Stimulated activated naive CD8-positive, alpha-beta T cell treated with anti-CD3 and anti-CD28 coated beads, Interleukin-15, amount 100 ng/mL, for 72 hours (primary cell): ENCODE measurements at regions not wholly inside any gene's neighbourhood (a gene's known extent, or its start where the extent isn't known, plus 50 kb on each side); places are given as distances from the start of the nearest gene placed in this dataset.

Source experiments
- ATAC-seq: fragments of 150-1000 bp; cut with Tn5 transposase; 2 replicates; pipeline ENCODE4 v1.10.0; 2021; ENCODE audit warnings: mild to moderate bottlenecking, moderate library complexity
- DNase-seq, 2 donors: peaks; one replicate each; pipeline ENCODE4 v3.0.0; 2021 to 2022
- H3K27ac Mint-ChIP-seq, 2 donors: one replicate each; pipeline ENCODE4 v1.8.0; 2022; ENCODE audit warnings: mild to moderate bottlenecking in 2 of 2, mixed read lengths in 2 of 2, moderate library complexity in 2 of 2
- H3K27me3 Mint-ChIP-seq: one replicate; pipeline ENCODE4 v1.8.0; 2022; ENCODE audit warnings: mixed read lengths
- H3K4me1 Mint-ChIP-seq: one replicate; pipeline ENCODE4 v1.8.0; 2022; ENCODE audit warnings: mild to moderate bottlenecking, mixed read lengths
- H3K4me3 Mint-ChIP-seq, 2 donors: one replicate each; pipeline ENCODE4 v1.8.0; 2022; ENCODE audit warnings: mild to moderate bottlenecking in 2 of 2, mixed read lengths in 2 of 2, moderate library complexity in 1 of 2
- H3K9me3 Mint-ChIP-seq, 2 donors: one replicate each; pipeline ENCODE4 v1.8.0; 2022; ENCODE audit warnings: mixed read lengths in 2 of 2

DNA sequence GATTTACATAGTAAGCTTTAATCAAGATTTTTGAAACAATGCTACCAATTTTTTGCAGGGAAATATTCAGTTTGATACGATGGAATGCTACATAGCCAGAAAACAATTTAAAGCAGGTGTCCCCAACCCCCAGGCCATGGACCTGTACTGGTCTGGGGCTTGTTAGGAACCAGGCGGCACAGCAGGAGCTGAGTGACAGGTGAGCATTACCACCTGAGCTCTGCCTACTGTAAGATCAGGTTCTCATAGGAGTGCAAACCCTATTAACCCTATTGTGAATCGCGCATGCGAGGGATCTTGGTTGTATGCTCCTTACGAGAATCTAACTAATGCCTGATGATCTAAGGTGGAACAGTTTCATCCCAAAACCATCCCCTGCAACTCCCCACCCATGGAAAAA, 322.6 kb upstream of the NECTIN3 start:
- Mint-ChIP-seq H3K9me3 (no peaks in the 10 kb centered on the region), H3K27me3 (no peaks in the 10 kb centered on the region), H3K4me3 (no peak overlapping the region), H3K27ac (no peak overlapping the region), H3K4me1 (no peaks in the 10 kb centered on the region)
- no peak for ATAC-seq
- no peak for DNase-seq

DNA sequence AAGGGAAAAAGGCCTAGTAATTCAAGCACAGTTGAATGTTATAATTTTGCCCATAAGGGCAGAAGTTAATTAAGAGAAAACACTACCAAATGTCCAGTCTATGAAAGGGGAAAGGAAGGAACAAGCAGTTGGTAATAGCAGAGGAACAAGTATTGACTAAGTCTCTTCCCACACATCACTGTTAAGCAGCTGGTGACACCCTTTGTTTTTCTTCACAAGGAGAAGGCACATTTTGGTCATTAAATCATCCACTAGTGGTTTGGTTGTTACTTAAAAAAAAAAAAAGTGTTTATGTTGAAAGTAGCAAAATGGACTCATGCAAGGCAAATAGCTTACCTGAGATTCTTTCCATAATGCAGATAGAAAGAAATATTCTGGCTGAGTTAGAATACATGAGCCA, 321.4 kb upstream of the NECTIN3 start:
- DNase-seq (no peak), ATAC-seq (no peak)

DNA sequence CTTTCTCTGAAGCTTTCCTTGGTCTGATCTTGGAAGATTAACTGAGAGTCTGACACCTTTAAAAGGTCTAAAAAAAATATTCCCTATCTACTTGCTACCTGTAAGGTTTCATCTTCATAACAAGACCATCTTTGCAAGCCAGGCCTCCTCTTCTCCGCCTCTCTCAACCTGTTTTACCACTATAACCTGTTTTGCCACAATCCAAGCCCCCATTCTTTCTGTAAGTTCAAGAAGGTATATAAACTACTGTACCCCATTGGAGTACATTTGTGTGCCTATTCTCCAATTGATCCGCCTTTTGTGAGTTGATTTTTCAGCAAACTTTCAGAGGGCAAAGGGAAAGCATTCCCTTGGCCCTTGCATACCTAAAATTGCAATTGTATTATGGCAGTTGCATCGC, 319.3 kb upstream of the NECTIN3 start:
- ATAC-seq (no peak), DNase-seq (no peak)
- H3K27ac Mint-ChIP-seq, result no peak overlapping the region
- no peaks in the 10 kb centered on the region for H3K4me1 Mint-ChIP-seq
- H3K4me3 Mint-ChIP-seq, result no peak overlapping the region
- no peaks in the 10 kb centered on the region for H3K9me3 Mint-ChIP-seq
- H3K27me3 Mint-ChIP-seq, result no peaks in the 10 kb centered on the region

More for the DNA sequence above, 321.4 kb upstream of the NECTIN3 start:
- Mint-ChIP-seq H3K9me3 (no peaks in the 10 kb centered on the region), H3K27me3 (no peaks in the 10 kb centered on the region), H3K4me3 (no peak overlapping the region), H3K4me1 (no peaks in the 10 kb centered on the region), H3K27ac (no peak overlapping the region)

DNA sequence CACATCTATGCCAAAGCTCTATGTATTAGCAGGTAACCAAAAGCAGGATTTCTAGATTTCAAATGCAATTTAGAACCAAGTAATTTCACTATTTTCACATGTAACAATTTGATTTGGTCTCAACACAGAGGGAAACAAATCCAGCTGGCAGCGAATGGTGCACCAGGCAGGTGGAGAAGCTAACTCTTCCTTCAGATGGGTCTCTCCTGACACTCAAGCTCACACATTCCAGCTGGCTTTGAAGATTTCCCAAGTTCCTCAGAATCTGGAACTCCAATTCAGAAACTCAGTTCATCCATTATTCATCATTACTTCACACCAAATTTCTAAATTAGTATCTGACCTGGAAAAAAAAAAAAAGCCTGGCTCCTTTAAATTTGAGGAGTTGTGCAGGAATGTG, 318.1 kb upstream of the NECTIN3 start:
- no peaks in the 10 kb centered on the region for H3K9me3 Mint-ChIP-seq
- DNase-seq (no peak), ATAC-seq (no peak)
- no peaks in the 10 kb centered on the region for H3K27me3 Mint-ChIP-seq
- H3K4me3 Mint-ChIP-seq, result no peak overlapping the region
- no peak overlapping the region for H3K27ac Mint-ChIP-seq
- no peaks in the 10 kb centered on the region for H3K4me1 Mint-ChIP-seq

DNA sequence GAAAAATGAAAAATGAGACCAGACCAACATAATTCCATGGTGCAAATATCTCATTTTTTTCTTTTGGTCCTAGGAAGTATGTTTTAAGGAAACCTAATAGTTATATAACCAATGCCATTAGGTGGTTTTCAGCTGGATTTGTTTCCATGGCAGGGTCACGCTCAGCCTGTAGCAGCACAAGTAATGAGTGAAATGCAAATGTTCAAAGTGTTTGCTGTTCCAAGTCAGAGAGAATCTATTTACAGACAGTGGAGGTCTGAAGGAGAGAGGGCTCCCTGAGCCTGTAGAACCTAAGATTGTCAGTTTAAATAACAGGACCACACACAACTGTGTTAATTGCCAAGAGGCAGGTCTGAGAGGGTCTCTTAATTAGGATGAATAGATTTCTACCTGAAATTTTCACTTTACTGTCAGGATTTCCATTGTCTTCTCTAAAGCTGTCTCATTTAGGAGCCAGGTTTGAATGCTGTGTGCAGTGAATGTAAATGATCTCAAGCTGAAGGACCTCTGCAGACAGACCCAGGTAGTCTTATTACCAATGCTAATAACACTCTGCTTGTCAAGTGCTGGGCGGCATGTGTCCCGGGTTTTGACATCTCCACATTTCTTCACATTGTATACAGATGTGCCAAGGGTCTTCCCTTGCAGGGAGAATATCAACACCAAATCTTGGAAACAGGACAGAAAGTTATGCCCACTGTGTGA, 317.3 kb upstream of the NECTIN3 start:
- no peak for DNase-seq
- ATAC-seq, result no peak
- H3K27me3 Mint-ChIP-seq, result no peaks in the 10 kb centered on the region
- no peak overlapping the region for H3K4me3 Mint-ChIP-seq
- no peak overlapping the region for H3K27ac Mint-ChIP-seq
- H3K9me3 Mint-ChIP-seq, result no peaks in the 10 kb centered on the region
- H3K4me1 Mint-ChIP-seq, result no peaks in the 10 kb centered on the region

DNA sequence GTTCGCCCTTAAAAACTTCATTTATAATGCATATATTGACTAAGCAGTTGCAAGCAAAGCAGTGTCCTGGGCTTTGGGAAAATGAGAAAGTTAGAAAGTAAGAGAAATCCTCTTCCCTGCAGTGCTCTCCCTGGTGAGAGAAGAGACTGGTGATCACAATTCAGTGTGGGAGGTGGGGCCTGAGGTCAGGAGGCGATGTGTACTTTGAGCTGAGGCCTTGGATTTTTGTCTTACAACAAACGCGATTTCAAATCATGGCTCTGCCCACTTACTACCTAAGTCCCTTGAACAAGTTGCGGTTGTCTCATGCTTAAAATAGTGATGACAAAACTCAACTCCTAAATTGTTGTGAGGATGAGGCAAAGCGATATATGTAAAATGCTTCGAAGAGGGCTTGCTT, 316.3 kb upstream of the NECTIN3 start:
- no peak overlapping the region for H3K4me3 Mint-ChIP-seq
- no peak overlapping the region for H3K27ac Mint-ChIP-seq
- H3K27me3 Mint-ChIP-seq, result no peaks in the 10 kb centered on the region
- no peaks in the 10 kb centered on the region for H3K4me1 Mint-ChIP-seq
- ATAC-seq (no peak), DNase-seq (no peak)
- H3K9me3 Mint-ChIP-seq, result no peaks in the 10 kb centered on the region

DNA sequence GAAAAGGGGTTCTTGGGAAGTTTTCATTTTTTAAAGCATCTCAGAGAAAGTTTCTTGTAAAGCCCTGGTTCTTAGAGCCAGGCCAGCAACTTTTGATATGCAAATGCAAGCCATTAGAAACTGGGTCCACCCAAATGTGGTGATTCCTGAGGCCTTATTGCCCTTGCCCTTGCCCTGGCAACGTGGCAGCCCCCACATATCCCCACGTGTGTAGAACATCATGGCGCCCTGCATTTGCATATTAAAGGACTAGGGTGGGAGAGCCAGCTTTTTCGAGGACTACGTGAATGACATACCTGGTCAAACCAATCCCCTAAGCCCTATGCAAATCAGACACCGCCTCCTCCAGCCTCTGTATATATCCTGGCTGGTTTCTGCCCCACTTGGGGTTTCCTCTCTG, 314.9 kb upstream of the NECTIN3 start:
- H3K4me1 Mint-ChIP-seq, result no peaks in the 10 kb centered on the region
- H3K9me3 Mint-ChIP-seq, result no peaks in the 10 kb centered on the region
- no peak overlapping the region for H3K27ac Mint-ChIP-seq
- H3K4me3 Mint-ChIP-seq, result no peak overlapping the region
- ATAC-seq (no peak), DNase-seq (no peak)
- H3K27me3 Mint-ChIP-seq, result no peaks in the 10 kb centered on the region

DNA sequence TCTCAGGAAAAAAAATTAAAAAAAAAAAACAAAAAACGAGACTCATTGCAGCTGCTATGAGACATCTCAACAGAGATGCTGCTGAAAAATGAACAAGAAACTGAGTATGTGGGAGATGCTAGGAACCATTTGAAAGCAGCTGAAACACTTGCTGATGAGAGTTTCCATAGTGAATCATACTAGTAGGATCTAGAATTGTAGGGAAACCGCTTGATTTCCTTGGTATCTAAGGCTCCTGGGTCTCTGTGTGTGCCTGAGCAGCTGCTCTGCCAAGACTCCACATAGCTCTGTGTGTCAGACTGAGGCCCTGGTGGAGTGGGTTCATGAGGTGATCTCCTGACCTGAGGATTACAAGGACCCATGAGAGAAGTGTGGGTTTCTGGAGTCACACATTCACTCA, 313.4 kb upstream of the NECTIN3 start:
- Mint-ChIP-seq H3K4me3 (no peak overlapping the region), H3K9me3 (no peaks in the 10 kb centered on the region), H3K27ac (no peak overlapping the region), H3K27me3 (no peaks in the 10 kb centered on the region), H3K4me1 (no peaks in the 10 kb centered on the region)
- ATAC-seq (no peak), DNase-seq (no peak)

DNA sequence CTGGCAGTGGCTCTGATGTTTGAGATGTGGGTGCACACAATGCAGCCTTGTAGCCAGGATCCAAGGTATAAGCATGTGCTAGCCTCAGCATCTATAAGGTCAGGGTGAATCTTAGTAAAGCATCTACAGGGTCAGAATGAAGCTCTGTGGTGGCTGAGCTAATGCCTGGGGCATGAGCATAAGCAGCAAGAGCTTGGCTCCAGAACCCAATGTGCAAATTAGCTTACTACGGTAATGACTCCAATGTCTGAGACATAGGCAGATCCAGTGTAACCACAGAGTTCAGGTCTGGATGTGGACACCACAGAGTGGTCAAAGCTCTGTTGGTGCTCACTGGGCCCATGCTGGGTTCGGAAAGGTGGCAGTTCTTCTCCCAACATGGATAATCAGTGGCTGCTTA, 304.5 kb upstream of the NECTIN3 start:
- Mint-ChIP-seq H3K27me3 (no peaks in the 10 kb centered on the region), H3K27ac (no peak overlapping the region), H3K9me3 (no peaks in the 10 kb centered on the region), H3K4me3 (no peak overlapping the region), H3K4me1 (no peaks in the 10 kb centered on the region)
- ATAC-seq, result no peak
- no peak for DNase-seq

DNA sequence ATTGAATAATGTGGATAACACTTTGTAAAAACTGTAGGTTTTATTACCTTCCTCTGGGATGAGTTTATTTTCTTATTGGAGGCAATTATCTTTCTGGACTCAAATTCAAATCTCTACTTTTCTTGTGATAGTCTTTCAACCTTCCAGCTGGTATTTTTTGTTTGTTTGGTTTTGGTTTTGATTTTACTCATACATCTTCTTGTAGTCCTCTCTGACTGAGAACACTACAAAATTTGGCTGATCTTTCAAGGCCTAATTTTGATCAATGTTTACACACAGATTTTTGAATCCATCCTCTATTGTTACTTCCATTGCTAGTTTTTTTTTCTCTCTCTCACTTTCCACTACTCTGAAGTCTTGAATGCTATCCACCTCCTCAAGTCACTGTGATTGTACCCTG, 303.8 kb upstream of the NECTIN3 start:
- Mint-ChIP-seq H3K4me3 (no peak overlapping the region), H3K27me3 (no peaks in the 10 kb centered on the region), H3K9me3 (no peaks in the 10 kb centered on the region), H3K4me1 (no peaks in the 10 kb centered on the region), H3K27ac (no peak overlapping the region)
- ATAC-seq (no peak), DNase-seq (no peak)

DNA sequence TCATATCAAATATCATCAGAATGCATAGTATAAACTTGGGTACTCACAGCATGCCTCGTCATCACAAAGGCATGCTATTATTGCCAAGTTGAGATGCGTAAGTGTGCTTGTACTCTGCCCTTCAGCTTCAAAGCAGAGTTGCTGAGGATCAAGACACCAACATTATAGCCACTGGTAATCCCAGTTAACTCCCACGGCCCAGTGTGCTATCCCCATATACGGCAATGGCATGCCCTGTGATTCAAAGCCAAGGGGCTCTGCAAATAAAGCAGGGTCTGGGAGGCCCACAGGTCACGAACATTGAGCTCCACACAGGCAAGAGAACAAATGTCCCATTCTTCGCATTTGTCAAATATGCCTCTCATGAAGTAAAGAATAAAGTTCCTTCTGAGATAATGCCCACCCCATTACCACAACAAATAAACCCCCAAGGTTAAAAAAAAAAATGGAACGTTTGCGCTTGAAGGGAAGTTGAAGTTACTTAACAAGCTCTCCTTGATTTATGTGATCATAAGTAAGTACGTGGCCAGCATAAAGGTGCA, 298.1 kb upstream of the NECTIN3 start:
- Mint-ChIP-seq H3K4me1 (no peaks in the 10 kb centered on the region), H3K9me3 (no peaks in the 10 kb centered on the region), H3K27me3 (no peaks in the 10 kb centered on the region), H3K4me3 (no peak overlapping the region), H3K27ac (no peak overlapping the region)
- DNase-seq (no peak), ATAC-seq (no peak)

DNA sequence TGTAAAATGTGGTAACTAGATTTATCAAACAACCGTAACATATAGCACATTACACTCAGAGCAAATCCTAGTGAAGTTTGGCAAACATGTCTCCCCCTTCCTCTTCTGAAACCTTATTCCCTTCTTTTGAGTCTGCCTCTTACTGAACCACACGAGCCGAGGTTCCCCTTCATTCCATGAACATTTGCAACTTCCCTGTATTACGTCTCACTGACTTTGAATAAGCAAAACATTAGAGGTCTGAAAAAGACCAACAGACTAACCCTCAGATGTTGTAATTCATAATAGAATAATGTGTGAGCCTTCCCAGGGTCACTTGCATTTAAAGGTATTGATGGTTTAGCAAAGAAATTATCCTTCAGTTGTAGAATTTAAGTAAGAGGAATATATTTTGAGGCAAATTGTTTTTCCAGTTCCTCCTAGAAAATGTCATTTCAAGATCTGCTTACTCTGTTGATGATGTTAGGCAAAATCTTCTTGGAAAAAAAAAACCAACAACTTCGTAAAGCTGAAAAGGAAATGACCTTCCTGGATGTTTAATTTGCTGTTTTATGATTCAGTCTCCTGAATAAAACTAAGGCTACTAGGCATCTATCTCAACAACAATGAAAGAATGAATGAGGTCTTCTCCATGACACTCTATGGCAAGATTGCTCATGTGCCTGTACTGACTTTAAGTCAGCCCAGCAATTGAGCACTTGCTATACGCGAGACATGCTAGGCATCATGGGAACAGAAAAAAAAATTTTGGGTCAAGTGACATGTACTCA, 296.9 kb upstream of the NECTIN3 start:
- ATAC-seq, result no peak
- no peak for DNase-seq
- Mint-ChIP-seq H3K4me1 (no peaks in the 10 kb centered on the region), H3K4me3 (no peak overlapping the region), H3K27me3 (no peaks in the 10 kb centered on the region), H3K9me3 (no peaks in the 10 kb centered on the region), H3K27ac (no peak overlapping the region)

DNA sequence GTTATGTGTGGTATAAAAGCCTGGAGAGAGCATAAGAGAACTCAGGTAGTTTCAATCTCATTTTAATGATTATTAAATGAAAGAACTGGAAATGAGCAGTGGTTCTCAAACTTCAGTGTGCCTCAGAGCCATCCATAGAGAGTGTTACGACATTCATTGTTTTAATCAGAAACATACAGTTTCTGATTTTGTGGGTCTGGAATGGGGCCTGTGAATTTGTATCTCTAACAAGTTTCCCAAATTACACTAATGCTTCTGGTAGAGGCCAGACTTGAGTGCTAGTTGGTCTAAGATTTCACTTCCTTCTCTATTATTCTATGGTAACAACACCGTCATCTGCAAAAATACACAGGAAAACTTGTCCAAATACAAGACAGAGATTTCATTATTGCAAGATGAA, 292.0 kb upstream of the NECTIN3 start:
- H3K27ac Mint-ChIP-seq, result no peak overlapping the region
- ATAC-seq (no peak), DNase-seq (no peak)
- no peaks in the 10 kb centered on the region for H3K27me3 Mint-ChIP-seq
- no peak overlapping the region for H3K4me3 Mint-ChIP-seq
- no peaks in the 10 kb centered on the region for H3K4me1 Mint-ChIP-seq
- H3K9me3 Mint-ChIP-seq, result no peaks in the 10 kb centered on the region

DNA sequence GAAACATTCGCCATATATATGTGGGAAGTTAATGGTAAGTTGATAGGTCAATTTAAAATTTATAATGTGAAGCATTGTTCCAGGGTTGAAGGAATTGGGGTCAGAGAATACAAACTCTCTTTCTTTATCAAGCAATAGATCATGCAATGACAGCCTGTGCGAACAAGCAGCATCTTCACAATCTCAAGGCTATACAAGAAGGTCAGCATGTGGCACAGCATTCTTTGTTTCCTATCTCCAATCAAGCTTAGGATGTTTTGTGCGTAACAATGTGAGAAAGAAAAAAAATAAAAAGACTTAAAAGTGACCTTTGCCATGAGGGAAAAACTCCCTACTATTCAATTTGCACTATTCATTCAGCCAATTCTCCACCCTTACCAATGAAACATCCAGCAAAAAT, 288.1 kb upstream of the NECTIN3 start:
- no peaks in the 10 kb centered on the region for H3K9me3 Mint-ChIP-seq
- ATAC-seq, result no peak

DNA sequence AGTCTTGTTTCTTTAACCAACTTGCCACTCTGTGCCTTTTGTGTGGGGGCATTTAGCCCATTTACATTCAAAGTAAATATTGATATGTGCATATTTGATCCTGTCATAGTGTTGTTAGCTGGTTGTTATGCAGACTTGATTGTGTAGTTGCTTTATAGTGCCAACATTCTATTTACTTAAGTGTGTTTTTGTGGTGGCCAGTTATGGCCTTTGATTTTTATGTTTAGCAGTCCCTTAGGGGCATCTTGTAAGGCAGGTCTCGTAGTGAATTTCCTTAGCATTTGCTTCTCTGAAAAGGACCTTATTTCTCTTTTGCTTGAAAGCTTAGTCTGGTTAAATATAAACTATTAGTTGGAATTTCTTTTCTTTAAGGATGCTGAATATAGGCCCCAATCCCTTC, 282.8 kb upstream of the NECTIN3 start:
- Mint-ChIP-seq H3K4me3 (no peak overlapping the region), H3K4me1 (no peaks in the 10 kb centered on the region), H3K9me3 (no peaks in the 10 kb centered on the region), H3K27ac (no peak overlapping the region), H3K27me3 (no peaks in the 10 kb centered on the region)
- ATAC-seq (no peak), DNase-seq (no peak)

More for the DNA sequence above, 288.1 kb upstream of the NECTIN3 start:
- no peak overlapping the region for H3K4me3 Mint-ChIP-seq
- H3K27ac Mint-ChIP-seq, result no peak overlapping the region
- H3K4me1 Mint-ChIP-seq, result no peaks in the 10 kb centered on the region
- no peaks in the 10 kb centered on the region for H3K27me3 Mint-ChIP-seq
- DNase-seq, result no peak

DNA sequence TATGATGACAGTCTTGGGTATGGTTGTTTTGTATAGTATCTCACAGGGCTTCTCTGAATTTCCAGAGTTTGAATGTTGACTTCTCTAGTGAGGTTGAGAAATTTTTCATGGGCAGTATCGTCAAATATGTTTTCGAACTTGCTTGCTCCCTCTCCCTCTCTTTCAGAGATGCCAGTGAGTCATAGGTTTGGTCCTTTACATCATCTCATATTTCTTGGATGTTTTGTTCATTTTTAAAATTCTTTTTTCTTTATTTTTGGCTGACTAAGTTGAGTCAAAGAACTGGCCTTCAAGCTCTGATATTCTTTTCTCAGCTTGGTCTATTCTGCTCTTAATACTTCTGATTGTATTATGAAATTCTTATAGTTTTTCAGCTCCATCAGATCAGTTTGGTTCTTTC, 282.3 kb upstream of the NECTIN3 start:
- ATAC-seq (no peak), DNase-seq (no peak)
- no peaks in the 10 kb centered on the region for H3K27me3 Mint-ChIP-seq
- no peaks in the 10 kb centered on the region for H3K4me1 Mint-ChIP-seq
- no peak overlapping the region for H3K27ac Mint-ChIP-seq
- no peaks in the 10 kb centered on the region for H3K9me3 Mint-ChIP-seq
- no peak overlapping the region for H3K4me3 Mint-ChIP-seq
